ENCODE measurements at regions not wholly inside any gene's neighbourhood (a gene's known extent, or its start where the extent isn't known, plus 50 kb on each side); places are given as distances from the start of the nearest gene placed in this dataset.

GRCh38 chr13:104442536-104442935 lies 1376.3 kb upstream of the SLC10A2 start:
- TF ChIP-seq USF2 (IDR thresholded peaks at IDR 0.05; ENCODE audit: low read depth, low read length) (no peak), CTCF (conservative IDR thresholded peaks at IDR 0.05; ENCODE audit: low read depth, low read length) (no peak), POLR2A (IDR thresholded peaks at IDR 0.05; ENCODE audit: low read depth, low read length) (no peak)

Data from IMR-90 (cell line).